GM18507 (cell line): ENCODE measurements at regions not wholly inside any gene's neighbourhood (a gene's known extent, or its start where the extent isn't known, plus 50 kb on each side); places are given as distances from the start of the nearest gene placed in this dataset.
A peak's percentile ranks its signal among the peaks of the same experiment; 100 is the strongest.

ENCODE experiments used
- DNase-seq: peaks from one replicate; pipeline ENCODE4 v3.0.0; 2011; ENCODE audit warnings: low read depth; ENCODE audit not compliant: insufficient read length; ENCODE audit errors: extremely low spot score
- FAIRE-seq: peaks from 2 replicates; lab custom pipeline; 2011; peaks lifted over from hg19 to GRCh38; lab: Jason Lieb, UNC

GRCh38 chr9:120043448-120043847 is 536.5 kb downstream of the CDK5RAP2 start:
- DNase-seq = no peak
- FAIRE-seq = no peak

DNA sequence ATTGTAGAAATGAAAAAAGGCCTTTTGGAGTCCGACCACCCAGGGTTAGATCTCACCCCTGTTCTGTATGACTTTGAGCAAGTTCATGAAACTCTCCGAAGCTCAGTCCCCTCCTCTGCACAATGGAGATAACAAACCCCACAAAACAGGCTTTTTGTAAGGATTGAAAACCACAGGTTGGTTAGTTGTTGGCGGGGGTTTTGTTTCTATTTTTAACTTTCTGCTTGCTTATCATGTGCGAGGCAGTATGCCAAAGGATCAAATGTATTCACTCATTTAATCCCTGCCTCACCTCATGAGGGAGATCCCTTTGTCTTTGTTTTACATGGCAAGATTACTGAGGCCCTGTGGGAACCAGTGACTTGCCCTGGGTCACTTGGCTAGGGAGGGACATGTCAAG is 539.1 kb downstream of the CDK5RAP2 start:
- DNase-seq = no peak
- FAIRE-seq = no peak

DNA sequence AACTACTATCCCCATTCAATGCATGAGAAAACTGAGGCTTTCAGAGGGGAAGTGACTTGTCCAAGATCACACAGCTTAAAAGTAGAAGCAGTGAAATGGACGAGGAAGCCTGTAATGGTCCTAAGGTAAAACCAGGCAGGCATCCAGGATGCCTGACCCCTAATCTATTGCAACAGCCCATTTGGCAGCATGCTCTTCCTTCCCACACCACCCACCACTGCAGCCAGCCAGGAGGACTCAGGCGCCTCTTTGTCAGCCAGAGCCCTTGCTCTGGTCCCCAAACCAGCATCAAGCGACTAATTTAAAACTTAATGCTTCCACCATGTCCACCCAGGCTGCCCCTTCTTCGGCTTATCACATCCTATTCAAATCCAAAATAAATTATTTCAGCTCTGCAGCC is 541.6 kb downstream of the CDK5RAP2 start:
- no peak for FAIRE-seq
- no peak for DNase-seq

- no peak for DNase-seq
- FAIRE-seq = no peak
Observed at GRCh38 chr9:120032639-120033038, 547.3 kb downstream of the CDK5RAP2 start.

- DNase-seq (no peak), FAIRE-seq (no peak)
Observed at GRCh38 chr9:120030847-120031246, 549.1 kb downstream of the CDK5RAP2 start.

DNA sequence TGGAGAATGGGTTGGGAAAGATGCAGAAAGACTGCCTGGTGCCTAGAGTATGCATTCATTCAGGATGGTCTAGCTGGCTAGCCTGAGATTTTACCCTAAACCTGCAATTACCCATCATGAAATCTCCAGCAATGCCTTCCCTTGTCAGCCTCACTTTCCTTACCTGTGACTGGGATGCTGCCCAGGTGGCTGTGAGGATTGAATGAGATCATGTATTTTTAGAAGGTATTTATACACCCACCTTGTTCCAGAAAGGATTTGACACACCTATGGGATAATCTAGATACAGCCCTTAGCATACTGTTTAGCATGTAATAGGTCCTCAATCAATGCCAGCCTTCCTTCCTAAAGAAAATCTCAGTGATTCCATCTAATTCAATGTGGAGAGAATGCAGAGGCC is 561.4 kb downstream of the CDK5RAP2 start:
- FAIRE-seq (no peak), DNase-seq (no peak)

- FAIRE-seq (no peak), DNase-seq (no peak)
Observed at GRCh38 chr9:120018037-120018436, 561.9 kb downstream of the CDK5RAP2 start.

DNA sequence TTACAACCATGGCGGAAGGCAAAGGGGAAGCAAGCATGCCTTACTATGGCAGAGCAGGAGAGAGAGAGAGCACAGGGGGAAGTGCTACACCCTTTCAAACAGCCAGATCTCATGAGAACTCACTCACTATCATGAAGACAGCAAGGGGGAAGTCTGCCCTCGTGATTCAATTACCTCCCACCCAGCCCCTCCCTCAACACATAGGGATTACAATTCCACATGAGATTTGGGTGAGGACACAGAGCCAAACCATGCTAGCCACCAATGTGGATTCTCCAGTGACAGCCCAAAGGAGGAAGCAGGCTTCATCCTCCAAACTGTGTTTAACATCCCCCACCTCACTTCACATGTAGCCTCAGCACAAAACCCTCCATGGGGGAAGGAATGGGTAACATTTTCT is 563.7 kb downstream of the CDK5RAP2 start:
- DNase-seq (no peak), FAIRE-seq (no peak)

DNA sequence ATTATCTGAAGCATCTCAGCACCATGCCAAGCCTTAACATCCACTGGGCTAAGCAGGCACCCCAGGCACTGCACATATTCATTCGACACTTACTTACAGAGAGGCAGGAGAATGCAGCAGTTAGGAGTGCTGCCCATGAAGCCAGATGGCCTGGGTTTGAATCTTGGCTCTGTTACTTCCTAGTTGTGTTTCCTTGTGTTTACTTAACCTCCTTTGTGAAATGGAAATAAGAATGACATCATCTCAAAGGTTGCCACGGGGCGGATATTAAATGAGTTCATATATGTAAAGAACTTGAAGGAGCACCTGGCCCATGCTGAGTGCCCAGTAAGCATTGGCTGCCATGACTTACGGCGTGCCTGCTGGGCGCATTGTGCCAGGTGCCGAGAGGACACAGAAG is 565.2 kb downstream of the CDK5RAP2 start:
- FAIRE-seq (no peak), DNase-seq (no peak)

GRCh38 chr9:120009856-120010255 is 570.1 kb downstream of the CDK5RAP2 start:
- no peak for DNase-seq
- FAIRE-seq = no peak

DNA sequence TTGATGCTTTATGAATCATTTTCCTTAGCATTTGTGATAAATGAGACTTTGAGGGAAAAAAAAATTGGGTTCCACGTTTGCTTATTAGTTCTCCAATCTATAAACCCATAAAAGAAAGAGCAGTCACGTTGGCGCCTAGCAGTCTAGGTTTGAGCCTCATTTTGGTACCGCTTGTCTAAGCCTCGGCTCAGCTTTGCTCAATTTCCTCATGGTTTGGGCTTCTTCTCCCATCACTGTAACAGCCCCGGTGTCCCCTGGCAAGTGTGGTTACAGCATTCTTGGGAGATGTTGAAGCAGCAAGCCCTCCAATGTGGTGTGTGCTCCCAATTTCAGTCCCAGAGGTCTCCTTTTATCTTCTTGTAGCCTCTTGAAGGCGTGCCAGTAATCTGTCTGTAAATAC is 578.4 kb downstream of the CDK5RAP2 start:
- no peak for DNase-seq

GRCh38 chr9:119998614-119999013 is 581.4 kb downstream of the CDK5RAP2 start:
- no peak for DNase-seq
- no peak for FAIRE-seq

More for the DNA sequence above, 578.4 kb downstream of the CDK5RAP2 start:
- FAIRE-seq = no peak

GRCh38 chr9:119991797-119992196 is 588.2 kb downstream of the CDK5RAP2 start:
- DNase-seq = no peak
- FAIRE-seq = no peak

DNA sequence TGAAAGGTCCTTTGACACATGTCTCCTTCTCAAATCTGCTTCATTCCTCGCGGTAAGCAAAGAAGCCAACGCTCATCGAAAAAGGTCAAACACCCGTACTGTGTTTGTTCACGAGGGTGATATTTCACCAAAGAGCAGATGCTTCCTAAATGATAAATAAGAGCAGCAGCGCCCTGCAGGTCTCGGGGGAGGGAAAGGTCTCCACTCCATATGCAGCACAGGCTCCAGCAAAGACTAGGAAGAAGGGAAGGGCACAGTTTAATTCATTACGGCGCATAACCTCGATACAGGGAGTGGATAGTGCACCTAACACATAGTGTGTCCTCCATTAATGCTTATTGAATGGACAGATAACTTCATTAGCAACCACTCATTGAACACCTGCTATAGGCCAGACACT is 593.3 kb downstream of the CDK5RAP2 start:
- FAIRE-seq = no peak
- no peak for DNase-seq

- no peak for DNase-seq
- no peak for FAIRE-seq
Observed at GRCh38 chr9:119986205-119986604, 593.8 kb downstream of the CDK5RAP2 start.

DNA sequence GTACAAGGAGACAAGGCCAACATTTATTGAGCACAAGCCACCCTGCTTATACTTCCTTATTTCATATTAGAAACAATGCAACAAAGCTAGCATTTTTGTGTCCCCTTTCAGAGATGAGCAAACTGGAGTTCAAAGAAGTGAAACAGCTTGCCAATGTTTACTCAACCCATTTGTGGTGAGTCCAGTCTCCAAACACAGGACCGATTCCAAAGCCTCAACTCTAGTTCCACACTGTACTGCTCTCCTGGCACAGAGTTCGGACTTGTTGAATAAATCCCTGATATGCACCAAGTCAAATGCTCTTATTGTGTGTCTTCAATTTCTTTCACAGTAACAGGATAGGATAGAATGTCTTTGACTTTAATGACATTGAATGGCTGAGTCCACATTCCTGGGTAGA is 604.8 kb upstream of the BRINP1 start:
- no peak for DNase-seq
- FAIRE-seq = no peak

GRCh38 chr9:119968836-119969707 is 599.8 kb upstream of the BRINP1 start:
- peak; percentile 35 for DNase-seq
- FAIRE-seq = peak; percentile 63

DNA sequence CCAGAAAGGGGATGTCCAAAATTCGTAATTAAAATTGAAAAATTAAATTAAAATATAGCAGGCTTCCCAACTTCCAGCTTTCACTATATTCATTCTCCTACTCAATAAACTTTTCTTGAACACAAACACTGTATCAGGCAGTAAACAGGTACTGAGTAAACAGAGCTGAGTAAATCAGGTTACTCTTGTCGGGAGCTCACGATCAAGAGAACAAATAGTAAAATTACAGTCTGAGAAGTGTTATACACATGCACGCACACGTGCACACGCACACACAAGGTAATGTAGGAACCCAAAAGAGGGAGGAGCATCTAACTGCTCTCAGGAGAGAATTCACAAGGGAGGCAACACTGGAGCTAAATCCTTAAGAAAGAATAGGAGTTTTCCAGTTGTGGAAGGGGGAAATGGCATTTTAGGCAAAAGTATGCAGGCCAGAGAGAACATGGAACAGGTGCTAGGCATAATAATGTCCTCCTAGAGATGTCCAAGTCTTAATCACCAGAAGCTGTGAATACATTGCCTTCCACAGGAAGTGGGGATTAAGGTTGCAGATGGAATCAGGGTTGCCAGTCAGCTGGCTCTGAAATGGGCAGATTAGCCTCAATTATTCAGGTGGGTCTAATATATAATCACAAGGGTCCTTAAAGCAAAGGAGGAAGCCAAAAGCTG is 598.8 kb upstream of the BRINP1 start:
- FAIRE-seq (no peak), DNase-seq (no peak)

GRCh38 chr9:119963798-119964372 is 594.6 kb upstream of the BRINP1 start:
- no peak for DNase-seq

DNA sequence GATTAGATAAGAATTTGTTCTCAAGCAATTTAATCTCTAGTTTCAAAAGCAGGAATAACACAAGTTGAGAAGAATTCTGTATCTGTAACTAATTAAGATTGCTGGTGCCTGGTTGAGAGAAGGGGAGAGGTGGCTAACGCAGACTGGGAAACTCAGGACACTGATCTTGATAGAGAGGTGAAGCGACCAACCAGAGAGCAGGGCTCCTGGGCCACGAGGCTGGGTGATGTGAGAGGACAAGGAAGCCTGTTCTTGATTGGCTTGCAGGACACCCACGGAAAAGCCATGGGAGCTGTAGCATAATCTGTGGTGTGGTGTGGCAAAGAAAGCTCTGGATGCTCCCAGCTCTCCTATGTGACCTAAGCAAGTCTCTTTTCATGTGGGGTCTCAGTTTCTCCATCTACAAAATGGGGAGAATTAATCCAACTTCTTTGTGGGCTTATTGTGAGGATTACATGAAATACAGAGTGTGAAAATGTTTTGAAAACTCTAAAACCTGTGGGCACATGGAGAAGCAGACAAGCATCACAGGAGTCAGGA is 594.1 kb upstream of the BRINP1 start:
- no peak for FAIRE-seq
- no peak for DNase-seq

More at GRCh38 chr9:119963798-119964372, 594.6 kb upstream of the BRINP1 start:
- FAIRE-seq = no peak
